HL-60 (cell line): ENCODE measurements at regions not wholly inside any gene's neighbourhood (a gene's known extent, or its start where the extent isn't known, plus 50 kb on each side); places are given as distances from the start of the nearest gene placed in this dataset.

Experiments used
- DNase-seq, 2 experiments: peaks; one replicate each; pipeline ENCODE4 v3.0.0-alpha.2; 2010 to 2020; ENCODE audit warnings: low read depth in 1 of 2, low spot score in 1 of 2
- H3K27ac ChIP-seq: fragments of 250-450 bp; sonication (Bioruptor Pico); replicated peaks from 2 replicates; pipeline ENCODE4 v1.5.1; 2020; ENCODE audit warnings: mild to moderate bottlenecking, moderate library complexity
- H3K27me3 ChIP-seq: fragments of 250-450 bp; sonication (Bioruptor Pico); 2 replicates; pipeline ENCODE4 v1.5.1; 2021; ENCODE audit warnings: mild to moderate bottlenecking, moderate library complexity; ENCODE audit not compliant: insufficient read depth, poor library complexity, severe bottlenecking
- H3K4me3 ChIP-seq: replicated peaks from 2 replicates; pipeline ENCODE4 v1.5.1; 2011; ENCODE audit warnings: mild to moderate bottlenecking, control low read depth, low read length; ENCODE audit not compliant: insufficient read depth
- GABPA ChIP-seq: IDR thresholded peaks from 2 replicates; pipeline ENCODE4 v1.6.1; 2012; ENCODE audit warnings: low read depth
- POLR2AphosphoS5 ChIP-seq: IDR thresholded peaks from 2 replicates; pipeline ENCODE4 v1.6.1; 2012; ENCODE audit warnings: low read depth
- SPI1 ChIP-seq: IDR thresholded peaks from 2 replicates; pipeline ENCODE4 v1.6.1; 2012; ENCODE audit warnings: low read depth, mild to moderate bottlenecking, borderline replicate concordance
- TF ChIP-seq, protein P1 (sequence below): IDR thresholded peaks from 2 replicates; pipeline ENCODE4 v1.6.1; 2012; ENCODE audit warnings: low read depth; ENCODE audit not compliant: insufficient replicate concordance
- TF ChIP-seq, protein P2 (sequence below): IDR thresholded peaks from one replicate; pipeline ENCODE4 v1.5.1; 2011; ENCODE audit warnings: low read length, control low read depth, inconsistent platforms; ENCODE audit not compliant: insufficient read depth

DNA sequence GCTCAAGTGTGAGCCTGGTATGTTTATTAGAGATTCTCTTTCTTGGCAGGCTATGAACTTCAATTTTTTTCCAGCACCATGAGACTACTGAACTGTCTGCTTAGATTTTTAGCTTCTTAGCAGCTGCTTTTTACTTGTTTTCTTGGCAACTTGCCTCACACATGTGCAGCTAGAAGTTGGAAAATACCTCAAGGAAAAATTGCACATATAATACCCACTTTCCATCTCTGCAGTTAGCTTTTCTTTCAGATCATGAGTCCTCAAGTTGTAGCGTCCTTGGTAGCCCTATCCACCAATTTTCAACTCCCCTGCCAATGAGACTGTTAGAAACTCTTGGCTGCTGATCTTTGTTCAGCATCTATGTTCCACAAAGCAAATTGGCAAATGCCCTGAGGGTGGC is 302.1 kb downstream of the HRH4 start:
- H3K27me3 ChIP-seq: no peaks in the 10 kb centered on the region
- H3K27ac ChIP-seq: no peak overlapping the region
- DNase-seq: no peak
- TF ChIP-seq, protein P1, sequence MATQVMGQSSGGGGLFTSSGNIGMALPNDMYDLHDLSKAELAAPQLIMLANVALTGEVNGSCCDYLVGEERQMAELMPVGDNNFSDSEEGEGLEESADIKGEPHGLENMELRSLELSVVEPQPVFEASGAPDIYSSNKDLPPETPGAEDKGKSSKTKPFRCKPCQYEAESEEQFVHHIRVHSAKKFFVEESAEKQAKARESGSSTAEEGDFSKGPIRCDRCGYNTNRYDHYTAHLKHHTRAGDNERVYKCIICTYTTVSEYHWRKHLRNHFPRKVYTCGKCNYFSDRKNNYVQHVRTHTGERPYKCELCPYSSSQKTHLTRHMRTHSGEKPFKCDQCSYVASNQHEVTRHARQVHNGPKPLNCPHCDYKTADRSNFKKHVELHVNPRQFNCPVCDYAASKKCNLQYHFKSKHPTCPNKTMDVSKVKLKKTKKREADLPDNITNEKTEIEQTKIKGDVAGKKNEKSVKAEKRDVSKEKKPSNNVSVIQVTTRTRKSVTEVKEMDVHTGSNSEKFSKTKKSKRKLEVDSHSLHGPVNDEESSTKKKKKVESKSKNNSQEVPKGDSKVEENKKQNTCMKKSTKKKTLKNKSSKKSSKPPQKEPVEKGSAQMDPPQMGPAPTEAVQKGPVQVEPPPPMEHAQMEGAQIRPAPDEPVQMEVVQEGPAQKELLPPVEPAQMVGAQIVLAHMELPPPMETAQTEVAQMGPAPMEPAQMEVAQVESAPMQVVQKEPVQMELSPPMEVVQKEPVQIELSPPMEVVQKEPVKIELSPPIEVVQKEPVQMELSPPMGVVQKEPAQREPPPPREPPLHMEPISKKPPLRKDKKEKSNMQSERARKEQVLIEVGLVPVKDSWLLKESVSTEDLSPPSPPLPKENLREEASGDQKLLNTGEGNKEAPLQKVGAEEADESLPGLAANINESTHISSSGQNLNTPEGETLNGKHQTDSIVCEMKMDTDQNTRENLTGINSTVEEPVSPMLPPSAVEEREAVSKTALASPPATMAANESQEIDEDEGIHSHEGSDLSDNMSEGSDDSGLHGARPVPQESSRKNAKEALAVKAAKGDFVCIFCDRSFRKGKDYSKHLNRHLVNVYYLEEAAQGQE: no peak
- TF ChIP-seq GABPA: no peak
- TF ChIP-seq, protein P2, sequence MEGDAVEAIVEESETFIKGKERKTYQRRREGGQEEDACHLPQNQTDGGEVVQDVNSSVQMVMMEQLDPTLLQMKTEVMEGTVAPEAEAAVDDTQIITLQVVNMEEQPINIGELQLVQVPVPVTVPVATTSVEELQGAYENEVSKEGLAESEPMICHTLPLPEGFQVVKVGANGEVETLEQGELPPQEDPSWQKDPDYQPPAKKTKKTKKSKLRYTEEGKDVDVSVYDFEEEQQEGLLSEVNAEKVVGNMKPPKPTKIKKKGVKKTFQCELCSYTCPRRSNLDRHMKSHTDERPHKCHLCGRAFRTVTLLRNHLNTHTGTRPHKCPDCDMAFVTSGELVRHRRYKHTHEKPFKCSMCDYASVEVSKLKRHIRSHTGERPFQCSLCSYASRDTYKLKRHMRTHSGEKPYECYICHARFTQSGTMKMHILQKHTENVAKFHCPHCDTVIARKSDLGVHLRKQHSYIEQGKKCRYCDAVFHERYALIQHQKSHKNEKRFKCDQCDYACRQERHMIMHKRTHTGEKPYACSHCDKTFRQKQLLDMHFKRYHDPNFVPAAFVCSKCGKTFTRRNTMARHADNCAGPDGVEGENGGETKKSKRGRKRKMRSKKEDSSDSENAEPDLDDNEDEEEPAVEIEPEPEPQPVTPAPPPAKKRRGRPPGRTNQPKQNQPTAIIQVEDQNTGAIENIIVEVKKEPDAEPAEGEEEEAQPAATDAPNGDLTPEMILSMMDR: no peak
- H3K4me3 ChIP-seq: no peak overlapping the region

DNA sequence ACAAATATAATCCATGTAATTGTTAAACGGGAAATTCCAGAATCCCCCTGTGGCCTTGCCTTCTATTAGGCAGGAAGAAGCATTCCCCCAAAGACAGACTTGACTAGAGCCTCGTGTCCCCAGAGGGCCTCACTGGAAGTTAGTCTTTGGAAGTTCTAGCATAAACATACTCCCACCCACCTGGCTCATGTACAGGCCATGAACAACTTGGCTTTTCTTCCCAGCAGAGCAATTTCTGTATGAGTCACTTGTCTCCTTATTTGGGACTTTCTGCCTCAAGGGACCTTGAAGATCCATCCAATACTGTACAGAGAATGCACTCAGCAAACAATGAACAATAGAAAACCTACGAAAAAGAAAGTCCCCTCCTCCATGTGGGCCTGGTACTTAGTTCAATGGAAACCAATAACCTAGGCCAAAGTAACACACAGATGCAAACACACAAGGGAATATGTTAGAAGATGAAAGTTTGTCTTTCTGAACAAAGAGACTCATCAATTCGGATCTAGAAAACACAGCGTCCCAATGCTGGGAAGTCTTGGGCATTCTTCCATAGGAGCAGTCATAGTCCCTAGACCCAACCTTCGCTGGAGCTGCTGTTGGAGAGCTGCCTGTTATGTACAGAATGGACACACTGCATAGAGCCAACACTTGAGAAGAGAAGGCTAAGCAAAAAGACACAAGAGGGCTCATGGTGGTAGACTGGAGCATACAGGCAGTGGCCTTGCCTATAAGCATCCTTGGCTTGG is 303.5 kb downstream of the HRH4 start:
- no peak for DNase-seq
- H3K4me3 ChIP-seq: no peak overlapping the region
- no peaks in the 10 kb centered on the region for H3K27me3 ChIP-seq
- no peak for TF ChIP-seq GABPA
- no peak for TF ChIP-seq POLR2AphosphoS5
- TF ChIP-seq, protein P1: no peak
- TF ChIP-seq, protein P2: no peak
- TF ChIP-seq SPI1: no peak
- no peak overlapping the region for H3K27ac ChIP-seq

GRCh38 chr18:24764766-24765165 is 304.3 kb downstream of the HRH4 start:
- DNase-seq: no peak
- TF ChIP-seq GABPA: no peak
- TF ChIP-seq, protein P2: no peak
- TF ChIP-seq POLR2AphosphoS5: no peak
- TF ChIP-seq, protein P1: no peak
- TF ChIP-seq SPI1: no peak
- H3K4me3 ChIP-seq: no peak overlapping the region
- no peak overlapping the region for H3K27ac ChIP-seq
- H3K27me3 ChIP-seq: no peaks in the 10 kb centered on the region
